ENCODE measurements at regions not wholly inside any gene's neighbourhood (a gene's known extent, or its start where the extent isn't known, plus 50 kb on each side); places are given as distances from the start of the nearest gene placed in this dataset.

- no peaks in the 10 kb centered on the region for H4K20me1 ChIP-seq (ENCODE audit: insufficient read depth, low read length)
These were observed 117.7 kb downstream of the ETS2 start for GRCh38 chr21:38923429-38923828.

GRCh38 chr21:38922474-38923235 lies 116.9 kb downstream of the ETS2 start:
- H3K27ac ChIP-seq (ENCODE audit: low read length): no peak overlapping the region
- H3K9me3 ChIP-seq (replicated peaks; ENCODE audit: insufficient read depth, low read length): no peaks in the 10 kb centered on the region
- H3K4me2 ChIP-seq (ENCODE audit: low read depth, low read length): no peak overlapping the region
- no peak for TF ChIP-seq EZH2 (optimal IDR thresholded peaks at IDR 0.05; ENCODE audit: low read depth, low read length)
- TF ChIP-seq, protein P1, sequence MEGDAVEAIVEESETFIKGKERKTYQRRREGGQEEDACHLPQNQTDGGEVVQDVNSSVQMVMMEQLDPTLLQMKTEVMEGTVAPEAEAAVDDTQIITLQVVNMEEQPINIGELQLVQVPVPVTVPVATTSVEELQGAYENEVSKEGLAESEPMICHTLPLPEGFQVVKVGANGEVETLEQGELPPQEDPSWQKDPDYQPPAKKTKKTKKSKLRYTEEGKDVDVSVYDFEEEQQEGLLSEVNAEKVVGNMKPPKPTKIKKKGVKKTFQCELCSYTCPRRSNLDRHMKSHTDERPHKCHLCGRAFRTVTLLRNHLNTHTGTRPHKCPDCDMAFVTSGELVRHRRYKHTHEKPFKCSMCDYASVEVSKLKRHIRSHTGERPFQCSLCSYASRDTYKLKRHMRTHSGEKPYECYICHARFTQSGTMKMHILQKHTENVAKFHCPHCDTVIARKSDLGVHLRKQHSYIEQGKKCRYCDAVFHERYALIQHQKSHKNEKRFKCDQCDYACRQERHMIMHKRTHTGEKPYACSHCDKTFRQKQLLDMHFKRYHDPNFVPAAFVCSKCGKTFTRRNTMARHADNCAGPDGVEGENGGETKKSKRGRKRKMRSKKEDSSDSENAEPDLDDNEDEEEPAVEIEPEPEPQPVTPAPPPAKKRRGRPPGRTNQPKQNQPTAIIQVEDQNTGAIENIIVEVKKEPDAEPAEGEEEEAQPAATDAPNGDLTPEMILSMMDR (IDR thresholded peaks at IDR 0.05; ENCODE audit: low read length): no peak
- TF ChIP-seq EZH2phosphoT487 (IDR thresholded peaks at IDR 0.05; ENCODE audit: low read length): no peak
- no peaks in the 10 kb centered on the region for H3K36me3 ChIP-seq (replicated peaks; ENCODE audit: insufficient read depth, low read length)
- no peaks in the 10 kb centered on the region; the same call in 1 of the 2 replicates for H3K27me3 ChIP-seq (replicated peaks; ENCODE audit: insufficient read depth, low read length)
- no peaks in the 10 kb centered on the region for H3K9me2 ChIP-seq (replicated peaks; ENCODE audit: insufficient read depth, low read length)
- H3K79me2 ChIP-seq (ENCODE audit: low read length): no peaks in the 10 kb centered on the region
- H4K20me1 ChIP-seq (ENCODE audit: insufficient read depth, low read length): no peaks in the 10 kb centered on the region
- no peak overlapping the region for H3K9ac ChIP-seq (ENCODE audit: low read length)
- H2AFZ ChIP-seq (ENCODE audit: low read length): no peak overlapping the region
- no peaks in the 10 kb centered on the region for H3K4me1 ChIP-seq (ENCODE audit: low read length)
- DNase-seq: no peak
- H3K4me3 ChIP-seq (ENCODE audit: low read length): no peak overlapping the region
- no peaks in the 10 kb centered on the region for H3F3A ChIP-seq (ENCODE audit: insufficient read depth, low read length)

More at GRCh38 chr21:38923429-38923828, 117.7 kb downstream of the ETS2 start:
- Histone ChIP-seq H3K9me3 (replicated peaks; ENCODE audit: insufficient read depth, low read length) (no peaks in the 10 kb centered on the region), H3K27ac (ENCODE audit: low read length) (no peak overlapping the region), H3K27me3 (replicated peaks; ENCODE audit: insufficient read depth, low read length) (no peaks in the 10 kb centered on the region; the same call in 1 of the 2 replicates), H3K9me2 (replicated peaks; ENCODE audit: insufficient read depth, low read length) (no peaks in the 10 kb centered on the region), H3K4me1 (ENCODE audit: low read length) (no peaks in the 10 kb centered on the region), H3K36me3 (replicated peaks; ENCODE audit: insufficient read depth, low read length) (no peaks in the 10 kb centered on the region), H3F3A (ENCODE audit: insufficient read depth, low read length) (no peaks in the 10 kb centered on the region), H3K4me2 (ENCODE audit: low read depth, low read length) (no peak overlapping the region), H3K4me3 (ENCODE audit: low read length) (no peak overlapping the region), H2AFZ (ENCODE audit: low read length) (no peak overlapping the region), H3K79me2 (ENCODE audit: low read length) (no peaks in the 10 kb centered on the region), H3K9ac (ENCODE audit: low read length) (no peak overlapping the region)
- TF ChIP-seq, protein P1 (IDR thresholded peaks at IDR 0.05; ENCODE audit: low read length): no peak
- TF ChIP-seq EZH2 (optimal IDR thresholded peaks at IDR 0.05; ENCODE audit: low read depth, low read length): no peak
- TF ChIP-seq EZH2phosphoT487 (IDR thresholded peaks at IDR 0.05; ENCODE audit: low read length): no peak
- no peak for DNase-seq

DNA sequence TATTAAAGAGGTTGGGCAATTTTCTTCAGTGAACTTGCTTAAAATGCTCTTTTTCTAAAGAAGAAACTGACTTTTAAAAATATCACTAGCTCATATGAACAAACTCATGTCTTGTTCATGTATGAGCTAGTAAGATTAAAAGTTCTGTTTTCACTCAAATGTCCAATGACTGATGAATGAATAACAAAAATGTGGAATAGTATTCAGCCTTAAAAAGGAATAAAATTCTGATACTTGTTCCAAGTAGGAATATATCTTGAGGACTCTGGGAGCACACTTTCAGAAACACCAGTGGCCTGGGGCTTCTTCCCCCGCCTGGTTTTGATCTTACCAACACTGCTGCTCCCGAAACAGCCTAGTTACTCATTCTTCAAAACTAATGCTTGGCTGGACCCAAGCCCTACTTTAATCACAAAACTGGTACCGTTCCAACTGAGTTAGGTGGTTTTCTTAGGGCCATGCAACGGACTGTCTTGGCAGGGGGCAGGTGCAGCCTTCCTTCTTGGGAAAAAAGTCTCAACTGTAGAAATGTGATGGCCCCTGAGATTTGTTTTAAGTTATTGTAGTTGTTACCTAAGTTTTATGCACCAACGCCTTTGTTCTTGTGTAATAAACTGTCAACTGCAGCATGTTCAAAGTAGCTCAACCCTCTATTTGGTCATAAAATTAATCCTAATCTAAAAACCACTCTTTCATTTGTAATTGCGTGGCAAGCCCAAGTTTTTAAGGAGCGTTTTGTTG lies 116.0 kb downstream of the ETS2 start:
- Histone ChIP-seq H3F3A (ENCODE audit: insufficient read depth, low read length) (no peaks in the 10 kb centered on the region), H2AFZ (ENCODE audit: low read length) (no peak overlapping the region), H4K20me1 (ENCODE audit: insufficient read depth, low read length) (no peaks in the 10 kb centered on the region), H3K9ac (ENCODE audit: low read length) (no peak overlapping the region), H3K79me2 (ENCODE audit: low read length) (no peaks in the 10 kb centered on the region), H3K36me3 (replicated peaks; ENCODE audit: insufficient read depth, low read length) (no peaks in the 10 kb centered on the region), H3K4me2 (ENCODE audit: low read depth, low read length) (no peak overlapping the region), H3K4me3 (ENCODE audit: low read length) (no peak overlapping the region), H3K27ac (ENCODE audit: low read length) (no peak overlapping the region), H3K9me3 (replicated peaks; ENCODE audit: insufficient read depth, low read length) (no peaks in the 10 kb centered on the region), H3K9me2 (replicated peaks; ENCODE audit: insufficient read depth, low read length) (no peaks in the 10 kb centered on the region), H3K4me1 (ENCODE audit: low read length) (no peaks in the 10 kb centered on the region), H3K27me3 (replicated peaks; ENCODE audit: insufficient read depth, low read length) (no peaks in the 10 kb centered on the region; the same call in 1 of the 2 replicates)
- DNase-seq: no peak
- TF ChIP-seq, protein P1 (IDR thresholded peaks at IDR 0.05; ENCODE audit: low read length): no peak
- TF ChIP-seq EZH2phosphoT487 (IDR thresholded peaks at IDR 0.05; ENCODE audit: low read length) (no peak), EZH2 (optimal IDR thresholded peaks at IDR 0.05; ENCODE audit: low read depth, low read length) (no peak)

Measured in MM.1S (cell line).